ENCODE measurements at regions not wholly inside any gene's neighbourhood (a gene's known extent, or its start where the extent isn't known, plus 50 kb on each side); places are given as distances from the start of the nearest gene placed in this dataset.

- no peak overlapping the region for H3K9ac ChIP-seq (ENCODE audit: low read length)
- no peaks in the 10 kb centered on the region for H3K9me3 ChIP-seq (ENCODE audit: control insufficient read depth in 1 of 2, insufficient read depth in 1 of 2, low read depth in 1 of 2, low read length in 2 of 2)
- no peaks in the 10 kb centered on the region for H3K4me1 ChIP-seq (ENCODE audit: control insufficient read depth in 1 of 2, insufficient read depth in 2 of 2, low read length in 2 of 2)
- H3K27ac ChIP-seq (ENCODE audit: low read depth, low read length), result no peak overlapping the region
- H3K36me3 ChIP-seq (ENCODE audit: control insufficient read depth in 1 of 2, insufficient read depth in 2 of 2, low read length in 2 of 2), result no peaks in the 10 kb centered on the region
- H3K27me3 ChIP-seq (ENCODE audit: insufficient read depth, low read length), result no peaks in the 10 kb centered on the region
- no peak overlapping the region for H3K4me2 ChIP-seq (ENCODE audit: low read length)
- ChIA-PET CTCF (no interaction called here), RAD21 (ENCODE audit: low non-redundant PET in 1 of 2, low total read pairs in 2 of 2, uncharacterized antibody in 2 of 2, unreplicated experiment in 2 of 2) (no interaction called here), POLR2A (no interaction called here)
- ATAC-seq (no peak), DNase-seq (ENCODE audit: low read depth, low spot score) (no peak)
- no peak for TF ChIP-seq EGR1 (IDR thresholded peaks at IDR 0.05; ENCODE audit: low read depth)
- no peak for TF ChIP-seq POLR2AphosphoS5 (IDR thresholded peaks at IDR 0.05; ENCODE audit: low read depth, low read length)
- TF ChIP-seq, protein P1, sequence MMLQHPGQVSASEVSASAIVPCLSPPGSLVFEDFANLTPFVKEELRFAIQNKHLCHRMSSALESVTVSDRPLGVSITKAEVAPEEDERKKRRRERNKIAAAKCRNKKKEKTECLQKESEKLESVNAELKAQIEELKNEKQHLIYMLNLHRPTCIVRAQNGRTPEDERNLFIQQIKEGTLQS (IDR thresholded peaks at IDR 0.05), result no peak
- no TSS peak for BruUV-seq (replicated peaks)
- intact Hi-C loops (cut with micrococcal nuclease), result no loop called here
- H4K20me1 ChIP-seq (ENCODE audit: insufficient read depth), result no peaks in the 10 kb centered on the region
- H2AFZ ChIP-seq (ENCODE audit: low read depth, low read length, poor library complexity, severe bottlenecking), result no peak overlapping the region
- H3K4me3 ChIP-seq (replicated peaks in 1 of 2; ENCODE audit: low read depth in 1 of 2, low read length in 2 of 2), result no peak overlapping the region
- no peaks in the 10 kb centered on the region for H3K9me2 ChIP-seq (ENCODE audit: insufficient read depth)
- H3K79me2 ChIP-seq (ENCODE audit: insufficient read depth, low read length), result no peaks in the 10 kb centered on the region
Measured at GRCh38 chr2:117738991-117739839, 75.3 kb upstream of the DDX18 start.

- no peak overlapping the region for H3K4me3 ChIP-seq (replicated peaks in 1 of 2; ENCODE audit: low read depth in 1 of 2, low read length in 2 of 2)
- H3K9ac ChIP-seq (ENCODE audit: low read length), result no peak overlapping the region
- H3K9me2 ChIP-seq (ENCODE audit: insufficient read depth), result no peaks in the 10 kb centered on the region
- ChIA-PET CTCF (no interaction called here), POLR2A (no interaction called here), RAD21 (ENCODE audit: low non-redundant PET in 1 of 2, low total read pairs in 2 of 2, uncharacterized antibody in 2 of 2, unreplicated experiment in 2 of 2) (no interaction called here)
- H3K79me2 ChIP-seq (ENCODE audit: insufficient read depth, low read length), result no peaks in the 10 kb centered on the region
- no peak overlapping the region for H3K4me2 ChIP-seq (ENCODE audit: low read length)
- no peaks in the 10 kb centered on the region for H3K4me1 ChIP-seq (ENCODE audit: control insufficient read depth in 1 of 2, insufficient read depth in 2 of 2, low read length in 2 of 2)
- no peaks in the 10 kb centered on the region for H3K27me3 ChIP-seq (ENCODE audit: insufficient read depth, low read length)
- DNase-seq (ENCODE audit: low read depth, low spot score) (no peak), ATAC-seq (no peak)
- no peaks in the 10 kb centered on the region for H3K36me3 ChIP-seq (ENCODE audit: control insufficient read depth in 1 of 2, insufficient read depth in 2 of 2, low read length in 2 of 2)
- no peaks in the 10 kb centered on the region for H3K9me3 ChIP-seq (ENCODE audit: control insufficient read depth in 1 of 2, insufficient read depth in 1 of 2, low read depth in 1 of 2, low read length in 2 of 2)
- intact Hi-C loops (cut with micrococcal nuclease), result no loop called here
- H3K27ac ChIP-seq (ENCODE audit: low read depth, low read length), result no peak overlapping the region
- BruUV-seq (replicated peaks), result no TSS peak
- no peak overlapping the region for H2AFZ ChIP-seq (ENCODE audit: low read depth, low read length, poor library complexity, severe bottlenecking)
- H4K20me1 ChIP-seq (ENCODE audit: insufficient read depth), result no peaks in the 10 kb centered on the region
- TF ChIP-seq REST (IDR thresholded peaks at IDR 0.05; ENCODE audit: low read depth) (no peak), SIN3A (IDR thresholded peaks at IDR 0.05; ENCODE audit: low read depth) (no peak), POLR2AphosphoS5 (IDR thresholded peaks at IDR 0.05; ENCODE audit: low read depth, low read length) (no peak), ELF1 (IDR thresholded peaks at IDR 0.05; ENCODE audit: borderline replicate concordance, low read depth) (no peak), CBX3 (IDR thresholded peaks at IDR 0.05; ENCODE audit: low read depth) (no peak), RAD21 (IDR thresholded peaks at IDR 0.05; ENCODE audit: low read depth) (no peak), ZFX (IDR thresholded peaks at IDR 0.05) (no peak), EZH2phosphoT487 (IDR thresholded peaks at IDR 0.05; ENCODE audit: borderline replicate concordance) (no peak), SRF (IDR thresholded peaks at IDR 0.05; ENCODE audit: low read depth) (no peak), ZNF274 (IDR thresholded peaks at IDR 0.05; ENCODE audit: low read depth, low read length) (no peak), JUND (IDR thresholded peaks at IDR 0.05) (no peak), SP1 (IDR thresholded peaks at IDR 0.05; ENCODE audit: low read depth) (no peak)
- TF ChIP-seq, protein P1 (IDR thresholded peaks at IDR 0.05), result no peak
- TF ChIP-seq, protein P2, sequence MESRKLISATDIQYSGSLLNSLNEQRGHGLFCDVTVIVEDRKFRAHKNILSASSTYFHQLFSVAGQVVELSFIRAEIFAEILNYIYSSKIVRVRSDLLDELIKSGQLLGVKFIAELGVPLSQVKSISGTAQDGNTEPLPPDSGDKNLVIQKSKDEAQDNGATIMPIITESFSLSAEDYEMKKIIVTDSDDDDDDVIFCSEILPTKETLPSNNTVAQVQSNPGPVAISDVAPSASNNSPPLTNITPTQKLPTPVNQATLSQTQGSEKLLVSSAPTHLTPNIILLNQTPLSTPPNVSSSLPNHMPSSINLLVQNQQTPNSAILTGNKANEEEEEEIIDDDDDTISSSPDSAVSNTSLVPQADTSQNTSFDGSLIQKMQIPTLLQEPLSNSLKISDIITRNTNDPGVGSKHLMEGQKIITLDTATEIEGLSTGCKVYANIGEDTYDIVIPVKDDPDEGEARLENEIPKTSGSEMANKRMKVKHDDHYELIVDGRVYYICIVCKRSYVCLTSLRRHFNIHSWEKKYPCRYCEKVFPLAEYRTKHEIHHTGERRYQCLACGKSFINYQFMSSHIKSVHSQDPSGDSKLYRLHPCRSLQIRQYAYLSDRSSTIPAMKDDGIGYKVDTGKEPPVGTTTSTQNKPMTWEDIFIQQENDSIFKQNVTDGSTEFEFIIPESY (IDR thresholded peaks at IDR 0.05; ENCODE audit: extremely low read depth, insufficient replicate concordance, low read length), result no peak
Measured at GRCh38 chr2:117745537-117745936, 69.0 kb upstream of the DDX18 start.
